GM18526 (cell line): ENCODE measurements at regions not wholly inside any gene's neighbourhood (a gene's known extent, or its start where the extent isn't known, plus 50 kb on each side); places are given as distances from the start of the nearest gene placed in this dataset.

Experiments used
- POLR2A ChIP-seq: IDR thresholded peaks from 3 replicates; pipeline ENCODE4 v1.6.1; 2011; ENCODE audit not compliant: insufficient read length; ENCODE audit errors: extremely low read depth

- TF ChIP-seq POLR2A, result no peak
Observed at GRCh38 chr20:53876470-53876869, 193.9 kb downstream of the BCAS1 start.

DNA sequence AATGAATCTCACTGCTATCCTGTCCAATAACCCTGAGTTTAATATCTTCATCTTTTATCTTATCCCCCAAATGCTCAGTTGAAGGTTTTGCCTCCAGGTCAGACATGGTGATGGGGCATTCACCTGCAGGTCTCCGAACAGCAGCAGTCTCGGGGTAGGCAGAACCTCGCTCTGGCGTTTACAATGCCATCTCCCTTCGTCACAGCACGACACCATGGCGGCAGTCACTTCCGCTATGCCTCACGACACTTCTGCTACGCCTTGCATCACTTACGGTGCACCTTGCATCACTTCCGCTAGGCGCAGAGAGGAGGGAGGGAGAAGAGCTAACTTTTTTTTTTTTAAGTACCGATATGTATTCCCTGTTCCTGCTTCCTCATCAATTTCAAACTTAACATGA is 194.9 kb downstream of the BCAS1 start:
- TF ChIP-seq POLR2A, result no peak

DNA sequence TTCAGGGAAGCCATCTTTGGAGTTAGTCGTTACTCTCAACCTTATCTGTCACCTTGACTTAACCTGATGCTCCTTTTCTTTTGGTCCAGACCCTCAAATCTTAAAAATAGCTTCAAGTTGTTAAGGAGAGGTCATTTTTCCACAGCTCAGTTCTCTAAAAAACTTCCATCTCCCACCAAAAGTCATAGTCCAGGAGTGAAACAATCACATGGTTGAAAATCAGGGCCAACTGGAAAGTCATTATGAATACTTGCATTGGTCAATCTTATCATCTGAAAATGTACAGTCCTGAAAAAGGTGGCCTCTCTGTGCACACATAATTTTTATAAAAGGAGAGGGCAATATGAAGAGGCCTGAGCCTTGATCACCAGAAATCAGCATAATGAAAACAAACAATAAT is 195.7 kb downstream of the BCAS1 start:
- no peak for TF ChIP-seq POLR2A

DNA sequence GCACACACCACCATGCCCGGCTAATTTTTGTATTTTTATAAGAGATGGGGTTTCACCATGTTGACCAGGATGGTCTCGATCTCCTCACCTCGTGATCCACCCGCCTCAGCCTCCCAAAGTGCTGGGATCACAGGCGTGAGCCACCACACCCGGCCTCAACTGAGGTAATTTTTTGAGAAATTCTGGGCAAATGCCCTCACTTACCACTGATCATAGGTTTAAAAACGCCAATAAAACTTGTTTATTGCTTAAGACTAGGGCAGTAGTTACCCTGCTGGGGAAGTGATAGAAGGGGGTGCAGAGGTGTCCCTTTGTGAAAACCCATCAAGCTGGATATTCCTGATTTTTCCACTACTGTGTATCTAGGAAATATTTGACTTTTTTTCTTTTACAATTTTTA is 196.3 kb downstream of the BCAS1 start:
- TF ChIP-seq POLR2A, result no peak

DNA sequence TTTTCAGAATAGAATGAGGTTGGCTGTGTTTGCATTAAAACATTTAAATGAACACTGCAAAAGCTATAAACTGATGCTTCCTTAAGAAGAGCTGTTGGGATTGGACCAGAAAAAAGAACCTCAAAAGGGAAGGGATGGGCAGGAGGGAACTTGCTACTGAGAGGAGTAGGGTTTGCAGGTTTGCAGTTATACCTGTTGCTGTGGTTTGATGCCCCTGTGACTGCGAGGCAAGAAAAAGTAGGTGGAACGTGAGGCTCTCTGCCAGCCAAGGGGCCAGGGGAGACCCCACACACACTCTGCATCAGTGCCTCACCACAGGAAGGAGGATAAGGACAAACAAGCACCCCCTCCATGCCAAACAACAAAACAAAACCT is 197.2 kb downstream of the BCAS1 start:
- no peak for TF ChIP-seq POLR2A

GRCh38 chr20:53872561-53873229 is 197.7 kb downstream of the BCAS1 start:
- no peak for TF ChIP-seq POLR2A

GRCh38 chr20:53872081-53872541 is 198.3 kb downstream of the BCAS1 start:
- no peak for TF ChIP-seq POLR2A

- no peak for TF ChIP-seq POLR2A
Observed at GRCh38 chr20:53871541-53871940, 198.9 kb downstream of the BCAS1 start.

DNA sequence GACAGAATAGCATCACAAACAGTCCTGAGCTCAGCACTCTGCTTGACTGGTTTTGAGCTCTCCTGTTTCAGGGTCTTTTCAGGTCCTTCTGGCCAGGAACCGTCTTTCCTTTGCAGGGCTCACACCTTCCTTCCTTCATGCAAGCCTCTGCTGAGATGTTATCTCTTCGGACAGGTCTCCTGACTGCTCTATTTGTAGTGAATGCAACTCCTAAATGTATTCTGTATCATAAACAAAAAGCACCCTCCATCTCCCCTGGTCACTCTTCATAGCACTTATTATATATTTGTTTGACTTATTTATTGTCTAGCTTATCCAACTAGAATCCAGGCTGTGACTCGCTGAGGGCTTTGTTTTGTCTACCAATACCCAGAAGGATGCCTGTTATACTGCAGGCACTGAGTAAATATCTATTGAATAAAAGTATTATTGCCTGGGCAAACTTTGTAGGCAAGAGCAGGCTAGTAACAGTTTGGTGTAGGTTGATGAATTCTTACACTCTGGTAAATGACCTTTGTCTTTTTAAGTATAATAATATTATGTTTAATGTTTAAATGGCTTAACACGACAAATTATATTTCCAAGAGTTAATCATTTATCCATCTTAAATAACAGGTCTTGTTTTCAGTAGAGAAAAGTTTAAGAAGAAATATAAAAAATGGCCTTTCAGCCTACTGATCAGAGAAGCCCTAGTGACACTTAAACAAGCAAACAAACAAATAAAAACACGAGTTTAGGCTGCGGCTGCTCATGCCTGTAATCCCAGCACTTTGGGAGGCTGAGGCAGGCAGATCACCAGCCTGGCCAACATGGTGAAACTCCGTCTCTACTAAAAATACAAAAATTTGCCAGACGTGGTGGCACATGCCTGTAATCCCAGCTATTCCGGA is 199.7 kb downstream of the BCAS1 start:
- TF ChIP-seq POLR2A, result no peak

GRCh38 chr20:53869466-53870258 is 200.7 kb downstream of the BCAS1 start:
- no peak for TF ChIP-seq POLR2A

DNA sequence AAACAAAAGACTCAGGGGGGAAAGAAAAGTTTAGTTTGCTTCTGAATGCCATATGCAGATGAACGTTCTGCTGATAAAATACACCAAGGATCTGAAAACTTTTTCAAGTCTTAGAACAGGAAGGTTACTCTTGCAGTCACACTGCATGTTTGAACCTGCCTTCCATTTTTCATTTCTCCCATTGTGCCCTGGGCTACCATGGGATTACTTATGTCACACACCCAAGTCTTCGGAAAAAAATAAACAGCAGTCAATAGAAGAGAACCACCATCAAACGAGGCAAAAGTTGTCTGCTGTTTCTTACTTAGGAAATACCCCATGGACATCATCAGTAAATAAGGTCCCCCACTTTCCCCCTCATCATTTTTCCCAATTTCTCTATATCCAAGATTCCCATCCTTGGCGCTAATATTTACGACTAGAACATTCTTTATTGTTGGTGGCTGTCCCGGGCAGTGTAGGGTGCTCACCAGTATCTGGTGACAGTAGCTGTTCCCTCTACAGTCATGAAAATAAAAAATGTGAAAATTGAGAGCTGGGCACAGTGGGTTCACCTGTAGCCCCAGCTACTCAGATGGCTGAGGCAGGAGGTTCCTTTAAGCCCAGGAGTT is 202.5 kb downstream of the BCAS1 start:
- no peak for TF ChIP-seq POLR2A

DNA sequence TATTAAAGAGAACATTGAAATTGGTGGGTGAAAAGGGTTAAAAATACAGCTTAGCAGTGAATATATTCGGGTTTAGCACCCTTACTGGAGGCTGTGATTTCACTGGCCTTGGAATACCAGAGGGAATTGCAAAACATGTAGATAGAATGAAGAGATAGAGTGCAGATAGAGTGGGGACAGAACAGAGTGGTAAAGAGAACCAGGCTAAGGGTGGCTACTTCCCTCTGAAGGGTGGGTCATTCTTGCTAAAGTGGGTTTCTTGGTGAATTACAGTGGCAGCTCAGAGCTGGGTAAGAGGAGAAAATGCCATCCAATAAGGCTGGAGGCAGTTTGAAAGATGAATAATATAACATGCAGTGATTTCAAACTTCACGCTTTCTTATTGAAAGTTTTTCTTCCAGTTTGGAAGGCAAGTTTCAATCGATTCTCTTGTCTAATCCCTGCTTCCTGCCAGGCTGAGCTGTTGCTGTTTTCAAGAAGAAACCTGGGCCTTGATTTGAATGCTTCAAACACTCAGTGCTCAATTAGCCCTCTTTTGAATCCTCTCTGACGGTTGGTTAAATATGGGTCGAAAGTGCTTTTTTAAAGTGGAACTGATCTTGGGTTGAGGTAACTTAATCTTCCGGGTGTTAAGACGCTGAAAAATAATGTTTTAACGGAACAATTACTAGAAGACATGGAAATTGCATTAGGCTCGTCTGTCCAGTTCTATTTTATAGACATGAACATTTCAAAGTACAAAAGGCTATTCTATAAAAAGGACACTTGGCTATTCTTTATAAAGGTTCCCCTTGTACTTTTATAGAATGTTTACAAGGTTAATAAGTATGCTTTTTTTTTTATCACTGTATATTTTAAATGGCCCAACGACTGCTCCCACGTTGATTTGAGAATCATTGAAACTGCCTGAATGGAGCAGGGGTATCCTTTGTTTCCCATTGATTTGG is 203.3 kb downstream of the BCAS1 start:
- no peak for TF ChIP-seq POLR2A

DNA sequence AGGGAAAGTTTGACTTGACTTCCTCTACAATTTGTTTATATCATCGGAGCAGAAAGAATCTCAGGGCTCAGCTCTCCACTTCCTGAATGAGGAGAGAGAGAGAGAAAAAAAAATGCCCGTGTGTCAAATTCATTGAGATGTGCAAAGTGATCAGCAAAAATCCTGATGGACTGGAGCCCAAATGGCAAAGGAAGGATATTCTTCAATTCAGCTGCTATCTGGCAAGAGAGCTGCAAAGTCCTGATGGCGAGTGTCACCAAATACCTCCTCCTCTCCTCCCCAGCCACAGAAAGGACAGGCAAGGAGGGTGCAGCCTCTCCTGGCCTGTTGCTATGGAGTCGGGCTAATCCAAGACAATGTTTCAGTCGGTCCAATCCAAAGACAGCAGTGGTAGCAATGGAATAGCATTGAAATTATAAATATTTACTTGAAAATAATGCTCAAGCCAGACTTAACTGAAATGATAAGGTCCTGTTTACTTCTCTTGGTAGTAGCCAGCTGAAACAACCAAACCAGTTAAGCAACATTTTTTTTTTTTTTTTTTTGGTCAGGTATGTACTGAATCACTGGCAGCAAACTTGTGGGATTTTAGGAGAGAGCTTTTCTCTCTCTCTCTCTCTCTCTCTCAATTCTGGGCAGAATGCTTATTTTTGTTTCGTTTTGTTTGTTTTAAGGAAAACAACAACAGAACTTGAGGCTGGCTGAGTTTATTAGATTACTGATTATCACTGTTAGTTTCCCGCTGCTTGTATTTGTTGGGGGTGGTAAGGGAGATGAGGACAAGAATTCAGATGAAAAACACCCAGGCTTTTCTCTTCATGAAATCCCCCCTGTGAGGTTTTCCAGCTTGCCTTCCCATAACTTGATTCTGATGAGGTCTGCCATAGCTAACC is 204.2 kb downstream of the BCAS1 start:
- TF ChIP-seq POLR2A, result no peak
